ENCODE measurements at regions not wholly inside any gene's neighbourhood (a gene's known extent, or its start where the extent isn't known, plus 50 kb on each side); places are given as distances from the start of the nearest gene placed in this dataset.
"Not testable (repeated sequence)": the region's sequence is repeated elsewhere in the genome, so short reads cannot be mapped to it uniquely, and the experiment has no call there.

GRCh38 chr4:114417214-114417613 lies 181.4 kb upstream of the UGT8 start:
- Mint-ChIP-seq H3K4me3 (no peak overlapping the region), H3K27ac (no peak overlapping the region), H3K36me3 (ENCODE audit: low read depth) (no peaks in the 10 kb centered on the region), H3K9me3 (no peaks in the 10 kb centered on the region), H3K4me1 (ENCODE audit: low read depth) (no peaks in the 10 kb centered on the region), H3K27me3 (ENCODE audit: low read depth) (no peaks in the 10 kb centered on the region)
- no peak for DNase-seq (ENCODE audit: low spot score)

GRCh38 chr4:114420069-114420468 lies 178.5 kb upstream of the UGT8 start:
- DNase-seq (ENCODE audit: low spot score) = no peak
- no peaks in the 10 kb centered on the region for H3K36me3 Mint-ChIP-seq (ENCODE audit: low read depth)
- no peak overlapping the region for H3K27ac Mint-ChIP-seq
- no peaks in the 10 kb centered on the region for H3K9me3 Mint-ChIP-seq
- no peaks in the 10 kb centered on the region for H3K4me1 Mint-ChIP-seq (ENCODE audit: low read depth)
- no peak overlapping the region for H3K4me3 Mint-ChIP-seq
- H3K27me3 Mint-ChIP-seq (ENCODE audit: low read depth) = no peaks in the 10 kb centered on the region

- H3K27ac Mint-ChIP-seq = no peak overlapping the region
Measured at GRCh38 chr4:114423582-114423981, 175.0 kb upstream of the UGT8 start.

GRCh38 chr4:114435116-114435515 lies 163.5 kb upstream of the UGT8 start:
- no peaks in the 10 kb centered on the region for H3K36me3 Mint-ChIP-seq (ENCODE audit: low read depth)
- no peaks in the 10 kb centered on the region for H3K4me1 Mint-ChIP-seq (ENCODE audit: low read depth)
- DNase-seq (ENCODE audit: low spot score) = no peak
- no peak overlapping the region for H3K4me3 Mint-ChIP-seq
- H3K9me3 Mint-ChIP-seq = no peaks in the 10 kb centered on the region
- no peak overlapping the region for H3K27ac Mint-ChIP-seq
- H3K27me3 Mint-ChIP-seq (ENCODE audit: low read depth) = no peaks in the 10 kb centered on the region

More at GRCh38 chr4:114423582-114423981, 175.0 kb upstream of the UGT8 start:
- H3K36me3 Mint-ChIP-seq (ENCODE audit: low read depth) = no peaks in the 10 kb centered on the region
- H3K4me1 Mint-ChIP-seq (ENCODE audit: low read depth) = no peaks in the 10 kb centered on the region
- no peak for DNase-seq (ENCODE audit: low spot score)
- H3K27me3 Mint-ChIP-seq (ENCODE audit: low read depth) = no peaks in the 10 kb centered on the region
- no peak overlapping the region for H3K4me3 Mint-ChIP-seq
- H3K9me3 Mint-ChIP-seq = no peaks in the 10 kb centered on the region

- Mint-ChIP-seq H3K4me3 (no peak overlapping the region), H3K4me1 (ENCODE audit: low read depth) (no peaks in the 10 kb centered on the region), H3K9me3 (no peaks in the 10 kb centered on the region), H3K27ac (no peak overlapping the region), H3K36me3 (ENCODE audit: low read depth) (no peaks in the 10 kb centered on the region), H3K27me3 (ENCODE audit: low read depth) (no peaks in the 10 kb centered on the region)
- no peak for DNase-seq (ENCODE audit: low spot score)
Measured at GRCh38 chr4:114442856-114443255, 155.8 kb upstream of the UGT8 start.

GRCh38 chr4:114444211-114444610 lies 154.4 kb upstream of the UGT8 start:
- Mint-ChIP-seq H3K27ac (no peak overlapping the region), H3K4me1 (ENCODE audit: low read depth) (no peaks in the 10 kb centered on the region), H3K36me3 (ENCODE audit: low read depth) (no peaks in the 10 kb centered on the region), H3K27me3 (ENCODE audit: low read depth) (no peaks in the 10 kb centered on the region), H3K9me3 (no peaks in the 10 kb centered on the region), H3K4me3 (no peak overlapping the region)
- DNase-seq (ENCODE audit: low spot score) = no peak

GRCh38 chr4:114447963-114448516 lies 150.6 kb upstream of the UGT8 start:
- H3K27me3 Mint-ChIP-seq (ENCODE audit: low read depth); H3K4me1 Mint-ChIP-seq (ENCODE audit: low read depth); H3K27ac Mint-ChIP-seq; H3K9me3 Mint-ChIP-seq; H3K4me3 Mint-ChIP-seq; DNase-seq (ENCODE audit: low spot score); H3K36me3 Mint-ChIP-seq (ENCODE audit: low read depth): not testable (repeated sequence)

- H3K27ac Mint-ChIP-seq = no peak overlapping the region
- H3K36me3 Mint-ChIP-seq (ENCODE audit: low read depth) = no peaks in the 10 kb centered on the region
- DNase-seq (ENCODE audit: low spot score) = no peak
- H3K4me1 Mint-ChIP-seq (ENCODE audit: low read depth) = no peaks in the 10 kb centered on the region
- H3K4me3 Mint-ChIP-seq = no peak overlapping the region
- H3K9me3 Mint-ChIP-seq = no peaks in the 10 kb centered on the region
- H3K27me3 Mint-ChIP-seq (ENCODE audit: low read depth) = no peaks in the 10 kb centered on the region
Measured at GRCh38 chr4:114458728-114459127, 139.9 kb upstream of the UGT8 start.

- no peak overlapping the region for H3K27ac Mint-ChIP-seq
- no peaks in the 10 kb centered on the region for H3K4me1 Mint-ChIP-seq (ENCODE audit: low read depth)
- H3K4me3 Mint-ChIP-seq = no peak overlapping the region
- no peak for DNase-seq (ENCODE audit: low spot score)
- no peaks in the 10 kb centered on the region for H3K27me3 Mint-ChIP-seq (ENCODE audit: low read depth)
- no peaks in the 10 kb centered on the region for H3K9me3 Mint-ChIP-seq
- H3K36me3 Mint-ChIP-seq (ENCODE audit: low read depth) = no peaks in the 10 kb centered on the region
Measured at GRCh38 chr4:114464726-114465272, 133.8 kb upstream of the UGT8 start.

- no peaks in the 10 kb centered on the region for H3K9me3 Mint-ChIP-seq
- no peaks in the 10 kb centered on the region for H3K27me3 Mint-ChIP-seq (ENCODE audit: low read depth)
- H3K4me1 Mint-ChIP-seq (ENCODE audit: low read depth) = no peaks in the 10 kb centered on the region
- no peaks in the 10 kb centered on the region for H3K36me3 Mint-ChIP-seq (ENCODE audit: low read depth)
- H3K27ac Mint-ChIP-seq = no peak overlapping the region
- H3K4me3 Mint-ChIP-seq = no peak overlapping the region
- no peak for DNase-seq (ENCODE audit: low spot score)
Measured at GRCh38 chr4:114465766-114466165, 132.8 kb upstream of the UGT8 start.

- H3K36me3 Mint-ChIP-seq (ENCODE audit: low read depth) = no peaks in the 10 kb centered on the region
- H3K9me3 Mint-ChIP-seq = no peaks in the 10 kb centered on the region
- H3K27me3 Mint-ChIP-seq (ENCODE audit: low read depth) = no peaks in the 10 kb centered on the region
- no peak overlapping the region for H3K4me3 Mint-ChIP-seq
- no peaks in the 10 kb centered on the region for H3K4me1 Mint-ChIP-seq (ENCODE audit: low read depth)
- H3K27ac Mint-ChIP-seq = no peak overlapping the region
- no peak for DNase-seq (ENCODE audit: low spot score)
Measured at GRCh38 chr4:114466299-114466698, 132.3 kb upstream of the UGT8 start.

- H3K9me3 Mint-ChIP-seq = no peaks in the 10 kb centered on the region
- no peaks in the 10 kb centered on the region for H3K36me3 Mint-ChIP-seq (ENCODE audit: low read depth)
- no peak overlapping the region for H3K4me3 Mint-ChIP-seq
- no peak for DNase-seq (ENCODE audit: low spot score)
- H3K4me1 Mint-ChIP-seq (ENCODE audit: low read depth) = no peaks in the 10 kb centered on the region
- H3K27ac Mint-ChIP-seq = no peak overlapping the region
- H3K27me3 Mint-ChIP-seq (ENCODE audit: low read depth) = no peaks in the 10 kb centered on the region
Measured at GRCh38 chr4:114472269-114473032, 126.2 kb upstream of the UGT8 start.

GRCh38 chr4:114474188-114474800 lies 124.3 kb upstream of the UGT8 start:
- H3K36me3 Mint-ChIP-seq (ENCODE audit: low read depth) = no peaks in the 10 kb centered on the region
- no peak for DNase-seq (ENCODE audit: low spot score)
- H3K4me3 Mint-ChIP-seq = no peak overlapping the region
- no peaks in the 10 kb centered on the region for H3K9me3 Mint-ChIP-seq
- no peaks in the 10 kb centered on the region for H3K27me3 Mint-ChIP-seq (ENCODE audit: low read depth)
- H3K4me1 Mint-ChIP-seq (ENCODE audit: low read depth) = no peaks in the 10 kb centered on the region
- H3K27ac Mint-ChIP-seq = no peak overlapping the region

GRCh38 chr4:114476310-114476709 lies 122.3 kb upstream of the UGT8 start:
- DNase-seq (ENCODE audit: low spot score) = no peak
- Mint-ChIP-seq H3K4me3 (no peak overlapping the region), H3K27ac (no peak overlapping the region), H3K27me3 (ENCODE audit: low read depth) (no peaks in the 10 kb centered on the region), H3K9me3 (no peaks in the 10 kb centered on the region), H3K4me1 (ENCODE audit: low read depth) (no peaks in the 10 kb centered on the region), H3K36me3 (ENCODE audit: low read depth) (no peaks in the 10 kb centered on the region)

Data from T-helper 2 cell treated with Interferon-gamma antibody and Interleukin-4, amounts not matched to agents 5 μg/mL and 100 μg/mL, for 36 hours (primary cell).